ENCODE measurements at regions not wholly inside any gene's neighbourhood (a gene's known extent, or its start where the extent isn't known, plus 50 kb on each side); places are given as distances from the start of the nearest gene placed in this dataset.

DNA sequence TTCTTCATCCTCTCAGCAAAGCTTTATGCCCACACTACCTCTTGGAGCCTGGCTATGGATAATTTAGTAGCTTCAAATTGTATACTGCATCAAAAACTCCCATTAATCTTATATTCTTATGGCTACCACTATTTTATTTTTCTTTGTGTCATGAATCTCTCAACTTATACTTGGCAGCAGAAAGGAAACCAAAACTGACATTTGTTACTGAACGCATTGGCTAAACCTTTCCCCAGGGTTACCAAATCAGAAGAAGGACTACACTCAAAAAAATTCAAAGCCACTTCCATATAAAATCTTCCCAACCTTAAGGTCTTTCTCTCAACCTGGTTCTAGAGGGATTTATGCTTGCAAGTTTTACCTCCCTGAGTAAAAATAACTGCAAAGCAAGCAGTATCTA, 97.0 kb upstream of the REG3G start:
- no peak overlapping the region for H3K27ac ChIP-seq
- no peak for DNase-seq
- TF ChIP-seq, protein P1, sequence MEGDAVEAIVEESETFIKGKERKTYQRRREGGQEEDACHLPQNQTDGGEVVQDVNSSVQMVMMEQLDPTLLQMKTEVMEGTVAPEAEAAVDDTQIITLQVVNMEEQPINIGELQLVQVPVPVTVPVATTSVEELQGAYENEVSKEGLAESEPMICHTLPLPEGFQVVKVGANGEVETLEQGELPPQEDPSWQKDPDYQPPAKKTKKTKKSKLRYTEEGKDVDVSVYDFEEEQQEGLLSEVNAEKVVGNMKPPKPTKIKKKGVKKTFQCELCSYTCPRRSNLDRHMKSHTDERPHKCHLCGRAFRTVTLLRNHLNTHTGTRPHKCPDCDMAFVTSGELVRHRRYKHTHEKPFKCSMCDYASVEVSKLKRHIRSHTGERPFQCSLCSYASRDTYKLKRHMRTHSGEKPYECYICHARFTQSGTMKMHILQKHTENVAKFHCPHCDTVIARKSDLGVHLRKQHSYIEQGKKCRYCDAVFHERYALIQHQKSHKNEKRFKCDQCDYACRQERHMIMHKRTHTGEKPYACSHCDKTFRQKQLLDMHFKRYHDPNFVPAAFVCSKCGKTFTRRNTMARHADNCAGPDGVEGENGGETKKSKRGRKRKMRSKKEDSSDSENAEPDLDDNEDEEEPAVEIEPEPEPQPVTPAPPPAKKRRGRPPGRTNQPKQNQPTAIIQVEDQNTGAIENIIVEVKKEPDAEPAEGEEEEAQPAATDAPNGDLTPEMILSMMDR (IDR thresholded peaks at IDR 0.05), result no peak
- no peak for TF ChIP-seq POLR2A (IDR thresholded peaks at IDR 0.05)
- no peaks in the 10 kb centered on the region for H3K4me1 ChIP-seq
- H3K36me3 ChIP-seq, result no peaks in the 10 kb centered on the region
- no peak overlapping the region for H3K4me3 ChIP-seq
- H3K27me3 ChIP-seq, result no peaks in the 10 kb centered on the region
- H3K9me3 ChIP-seq, result no peaks in the 10 kb centered on the region

DNA sequence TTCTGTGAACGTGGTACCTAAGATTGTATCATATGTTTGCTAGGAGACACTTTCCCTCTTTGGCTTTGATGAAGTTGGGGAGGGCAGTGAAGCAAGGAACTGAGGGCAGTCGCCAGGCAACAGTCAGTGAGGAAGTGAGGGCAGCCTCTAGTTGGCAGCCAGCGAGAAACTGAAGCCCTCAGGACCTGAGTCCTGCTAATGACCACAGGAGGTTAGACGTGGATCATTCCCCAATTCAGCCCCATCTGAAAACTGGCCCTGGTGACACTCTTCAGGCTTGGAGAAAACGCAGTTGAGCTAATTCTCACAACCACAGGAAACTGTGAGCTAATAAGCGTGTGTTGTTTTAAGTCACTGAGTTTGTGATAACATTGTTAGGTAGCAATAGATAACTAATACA, 84.5 kb upstream of the REG3G start:
- Histone ChIP-seq H3K4me3 (no peak overlapping the region), H3K9me3 (no peaks in the 10 kb centered on the region), H3K4me1 (no peaks in the 10 kb centered on the region), H3K27me3 (no peaks in the 10 kb centered on the region), H3K27ac (no peak overlapping the region), H3K36me3 (no peaks in the 10 kb centered on the region)
- TF ChIP-seq POLR2A (IDR thresholded peaks at IDR 0.05), result no peak
- TF ChIP-seq, protein P1 (IDR thresholded peaks at IDR 0.05), result no peak
- DNase-seq, result no peak

DNA sequence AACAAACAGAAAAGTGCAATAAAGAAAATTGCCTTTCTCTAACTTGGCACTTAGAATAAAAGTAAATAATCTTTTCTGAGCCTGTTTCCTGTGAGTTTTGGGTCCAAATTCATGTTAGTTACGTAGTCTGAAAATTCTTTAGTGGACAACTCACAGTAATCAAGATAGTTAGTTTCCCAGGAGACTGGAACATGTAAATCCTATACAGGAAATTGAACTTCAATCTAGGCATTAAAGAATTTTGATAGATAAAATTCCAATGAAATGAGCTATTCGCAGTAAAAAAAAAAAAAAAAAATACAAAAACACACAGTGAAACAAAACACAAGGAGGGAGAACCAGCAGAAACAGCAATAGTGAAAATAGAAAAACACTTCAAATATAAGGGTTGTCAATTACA, 83.8 kb upstream of the REG3G start:
- no peaks in the 10 kb centered on the region for H3K4me1 ChIP-seq
- DNase-seq, result no peak
- no peaks in the 10 kb centered on the region for H3K36me3 ChIP-seq
- H3K27ac ChIP-seq, result no peak overlapping the region
- H3K9me3 ChIP-seq, result no peaks in the 10 kb centered on the region
- H3K27me3 ChIP-seq, result no peaks in the 10 kb centered on the region
- no peak overlapping the region for H3K4me3 ChIP-seq
- TF ChIP-seq, protein P1 (IDR thresholded peaks at IDR 0.05), result no peak
- no peak for TF ChIP-seq POLR2A (IDR thresholded peaks at IDR 0.05)

DNA sequence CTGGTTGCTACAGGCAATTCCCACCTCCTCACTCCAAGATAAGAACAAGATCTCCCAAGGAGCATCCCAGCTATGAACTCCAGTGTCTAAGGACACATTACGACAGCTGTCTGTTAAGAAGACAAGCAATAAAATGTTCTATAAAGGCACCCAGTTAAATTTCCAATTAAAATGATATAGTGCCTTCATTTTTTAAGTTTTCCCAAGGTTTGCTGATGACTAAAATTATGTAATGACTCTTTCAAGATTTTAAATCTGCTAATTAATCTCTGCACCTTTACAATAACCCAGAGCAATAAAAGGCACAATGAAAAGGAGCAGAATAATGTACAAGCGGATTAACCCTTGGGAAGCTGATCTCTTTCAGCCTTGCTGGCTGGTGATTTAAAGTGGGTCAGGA, 61.6 kb upstream of the REG3G start:
- Histone ChIP-seq H3K36me3 (no peaks in the 10 kb centered on the region), H3K4me3 (no peak overlapping the region), H3K9me3 (no peaks in the 10 kb centered on the region), H3K27ac (no peak overlapping the region), H3K27me3 (no peaks in the 10 kb centered on the region), H3K4me1 (no peaks in the 10 kb centered on the region)
- no peak for DNase-seq
- TF ChIP-seq POLR2A (IDR thresholded peaks at IDR 0.05), result no peak
- TF ChIP-seq, protein P1 (IDR thresholded peaks at IDR 0.05), result no peak

DNA sequence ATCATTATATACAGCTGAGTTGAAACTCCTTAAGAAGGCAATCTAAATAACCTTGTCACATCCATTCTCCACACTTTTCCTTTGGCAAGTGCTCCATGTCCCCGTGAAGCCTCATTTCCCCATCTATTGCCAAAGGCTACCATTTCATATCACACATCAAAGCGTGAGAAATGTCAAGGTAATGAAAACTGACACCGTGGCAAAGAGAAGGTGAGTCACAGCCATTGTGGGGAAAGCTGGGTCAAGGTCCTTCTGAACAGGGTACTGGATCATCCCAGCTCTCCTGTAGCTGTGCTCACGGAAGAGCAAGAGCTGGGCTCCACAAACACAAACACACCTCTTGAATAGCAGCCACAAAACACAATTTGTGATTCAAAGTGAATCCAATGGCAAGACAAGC, 58.2 kb upstream of the REG3G start:
- DNase-seq, result peak in 1 of 3 donors; percentile 57
- TF ChIP-seq POLR2A (IDR thresholded peaks at IDR 0.05), result no peak
- TF ChIP-seq, protein P1 (IDR thresholded peaks at IDR 0.05), result no peak
- Histone ChIP-seq H3K27ac (no peak overlapping the region), H3K27me3 (no peaks in the 10 kb centered on the region), H3K4me1 (no peaks in the 10 kb centered on the region), H3K9me3 (no peaks in the 10 kb centered on the region), H3K36me3 (no peaks in the 10 kb centered on the region), H3K4me3 (no peak overlapping the region)

DNA sequence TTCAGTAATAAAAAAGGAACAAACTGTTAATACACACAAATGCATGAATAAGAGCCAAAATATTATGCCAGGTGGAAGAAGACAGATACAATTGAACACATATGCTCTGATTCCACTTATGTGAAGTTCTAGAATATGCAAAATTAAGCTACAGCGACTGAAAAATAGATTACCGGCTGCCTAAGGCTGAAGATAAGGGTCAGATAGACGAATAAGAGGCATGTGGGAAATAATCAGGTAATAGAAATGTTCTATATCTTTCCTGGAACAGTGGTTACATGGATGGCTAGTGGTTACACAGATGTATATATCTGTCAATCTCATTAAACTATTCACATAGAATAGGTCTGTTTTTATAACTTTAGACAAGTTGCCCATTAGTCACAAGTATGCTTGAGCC, 51.9 kb upstream of the REG3G start:
- no peak for DNase-seq
- TF ChIP-seq POLR2A (IDR thresholded peaks at IDR 0.05), result no peak
- TF ChIP-seq, protein P1 (IDR thresholded peaks at IDR 0.05), result no peak
- Histone ChIP-seq H3K27me3 (no peaks in the 10 kb centered on the region), H3K27ac (no peak overlapping the region), H3K4me1 (no peaks in the 10 kb centered on the region), H3K4me3 (no peak overlapping the region), H3K9me3 (no peaks in the 10 kb centered on the region), H3K36me3 (no peaks in the 10 kb centered on the region)
